ENCODE measurements at regions not wholly inside any gene's neighbourhood (a gene's known extent, or its start where the extent isn't known, plus 50 kb on each side); places are given as distances from the start of the nearest gene placed in this dataset.

GRCh38 chr18:10401930-10402329 is 52.5 kb upstream of the APCDD1 start:
- Histone ChIP-seq H3K27me3 (replicated peaks) (peaks cover 12% of the 10 kb centered on the region), H3K4me3 (ENCODE audit: low read depth, low read length) (no peak overlapping the region), H3K36me3 (replicated peaks) (no peaks in the 10 kb centered on the region), H3K27ac (no peak overlapping the region)
- no peak for TF ChIP-seq CTCF (IDR thresholded peaks at IDR 0.05; ENCODE audit: low read depth, low read length, missing control alignments)
- in situ Hi-C loops (cut with HindIII; ENCODE audit: low pct_ligation_motif_present, low sequenced_read_pairs): no loop called here
- no peak for DNase-seq

- no peak overlapping the region for H3K4me3 ChIP-seq (ENCODE audit: low read depth, low read length)
- peaks cover 12% of the 10 kb centered on the region for H3K27me3 ChIP-seq (replicated peaks)
- H3K27ac ChIP-seq: no peak overlapping the region
- DNase-seq: no peak
- in situ Hi-C loops (cut with HindIII; ENCODE audit: low pct_ligation_motif_present, low sequenced_read_pairs): no loop called here
- H3K36me3 ChIP-seq (replicated peaks): no peaks in the 10 kb centered on the region
- TF ChIP-seq CTCF (IDR thresholded peaks at IDR 0.05; ENCODE audit: low read depth, low read length, missing control alignments): no peak
Measured at GRCh38 chr18:10402871-10403559, 51.4 kb upstream of the APCDD1 start.

- H3K27me3 ChIP-seq (replicated peaks): peaks cover 12% of the 10 kb centered on the region
- DNase-seq: no peak
- TF ChIP-seq CTCF (IDR thresholded peaks at IDR 0.05; ENCODE audit: low read depth, low read length, missing control alignments): no peak
- H3K36me3 ChIP-seq (replicated peaks): no peaks in the 10 kb centered on the region
- H3K4me3 ChIP-seq (ENCODE audit: low read depth, low read length): no peak overlapping the region
- H3K27ac ChIP-seq: no peak overlapping the region
- in situ Hi-C loops (cut with HindIII; ENCODE audit: low pct_ligation_motif_present, low sequenced_read_pairs): no loop called here
Measured at GRCh38 chr18:10403708-10404107, 50.7 kb upstream of the APCDD1 start.

GRCh38 chr18:10404168-10404567 is 50.3 kb upstream of the APCDD1 start:
- in situ Hi-C loops (cut with HindIII; ENCODE audit: low pct_ligation_motif_present, low sequenced_read_pairs): no loop called here

More at GRCh38 chr18:10404168-10404567, 50.3 kb upstream of the APCDD1 start:
- no peak for TF ChIP-seq CTCF (IDR thresholded peaks at IDR 0.05; ENCODE audit: low read depth, low read length, missing control alignments)
- H3K27me3 ChIP-seq (replicated peaks): peaks cover 12% of the 10 kb centered on the region
- no peaks in the 10 kb centered on the region for H3K36me3 ChIP-seq (replicated peaks)
- H3K4me3 ChIP-seq (ENCODE audit: low read depth, low read length): no peak overlapping the region
- no peak for DNase-seq
- no peak overlapping the region for H3K27ac ChIP-seq

Measured in brain microvascular endothelial cell (primary cell).